SJCRH30 (cell line): ENCODE measurements at regions not wholly inside any gene's neighbourhood (a gene's known extent, or its start where the extent isn't known, plus 50 kb on each side); places are given as distances from the start of the nearest gene placed in this dataset.

ENCODE experiments used
- DNase-seq, 2 experiments: peaks; one replicate each; pipeline ENCODE4 v3.0.0-alpha.2; 2015 to 2020
- H3K27ac ChIP-seq: fragments of 250-450 bp; sonication (Bioruptor Pico); 2 replicates; pipeline ENCODE4 v1.5.1; 2020; ENCODE audit warnings: mild to moderate bottlenecking, moderate library complexity
- H3K27me3 ChIP-seq: fragments of 250-450 bp; sonication (Bioruptor Pico); 2 replicates; pipeline ENCODE4 v1.5.1; 2020; ENCODE audit warnings: mild to moderate bottlenecking, moderate library complexity
- H3K36me3 ChIP-seq: fragments of 250-450 bp; sonication (Bioruptor Pico); 2 replicates; pipeline ENCODE4 v1.5.1; 2020; ENCODE audit warnings: mild to moderate bottlenecking, moderate library complexity
- H3K4me1 ChIP-seq: fragments of 250-450 bp; sonication (Bioruptor Pico); 2 replicates; pipeline ENCODE4 v1.5.1; 2020; ENCODE audit warnings: mild to moderate bottlenecking, moderate library complexity
- H3K4me3 ChIP-seq: fragments of 250-450 bp; sonication (Bioruptor Pico); 2 replicates; pipeline ENCODE4 v1.5.1; 2020; ENCODE audit warnings: mild to moderate bottlenecking, moderate library complexity
- H3K9me3 ChIP-seq: fragments of 250-450 bp; sonication (Bioruptor Pico); replicated peaks from 2 replicates; pipeline ENCODE4 v1.5.1; 2020; ENCODE audit warnings: mild to moderate bottlenecking, moderate library complexity

GRCh38 chr10:131500892-131501291 is 189.4 kb upstream of the TCERG1L start:
- H3K4me3 ChIP-seq: no peak overlapping the region
- no peak overlapping the region for H3K27ac ChIP-seq
- no peaks in the 10 kb centered on the region for H3K4me1 ChIP-seq
- no peaks in the 10 kb centered on the region for H3K36me3 ChIP-seq
- no peak for DNase-seq
- no peaks in the 10 kb centered on the region for H3K9me3 ChIP-seq
- no peaks in the 10 kb centered on the region for H3K27me3 ChIP-seq

- no peak for DNase-seq
- no peaks in the 10 kb centered on the region for H3K27me3 ChIP-seq
- no peak overlapping the region for H3K4me3 ChIP-seq
- no peak overlapping the region for H3K27ac ChIP-seq
- no peaks in the 10 kb centered on the region for H3K36me3 ChIP-seq
- no peaks in the 10 kb centered on the region for H3K4me1 ChIP-seq
- no peaks in the 10 kb centered on the region for H3K9me3 ChIP-seq
These were observed 192.5 kb upstream of the TCERG1L start for GRCh38 chr10:131503992-131504391.

- H3K9me3 ChIP-seq: no peaks in the 10 kb centered on the region
- no peaks in the 10 kb centered on the region for H3K4me1 ChIP-seq
- no peak overlapping the region for H3K27ac ChIP-seq
- no peaks in the 10 kb centered on the region for H3K27me3 ChIP-seq
- no peak for DNase-seq
- H3K36me3 ChIP-seq: no peaks in the 10 kb centered on the region
- H3K4me3 ChIP-seq: no peak overlapping the region
These were observed 199.9 kb upstream of the TCERG1L start for GRCh38 chr10:131511391-131511790.

DNA sequence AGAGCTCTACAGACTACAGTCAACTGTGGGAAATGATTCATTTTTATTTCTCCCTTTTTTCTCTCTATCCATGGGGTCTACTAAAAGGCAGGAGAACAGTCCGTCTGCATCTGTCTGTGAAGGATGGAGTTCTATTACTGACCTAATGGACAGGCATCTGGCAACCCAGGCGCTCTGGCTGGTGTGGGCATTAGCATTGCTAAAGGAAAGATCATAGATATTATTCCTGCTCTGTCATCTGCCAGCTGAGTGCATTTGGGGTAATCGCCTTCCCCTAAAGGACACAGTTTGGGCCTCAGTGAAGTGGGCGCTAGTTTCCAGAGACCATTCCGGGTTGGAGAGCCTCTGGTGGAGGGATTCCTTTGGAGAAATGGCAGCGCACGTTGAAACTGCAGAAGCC is 201.3 kb upstream of the TCERG1L start:
- Histone ChIP-seq H3K4me1 (no peaks in the 10 kb centered on the region), H3K4me3 (no peak overlapping the region), H3K27me3 (no peaks in the 10 kb centered on the region), H3K9me3 (no peaks in the 10 kb centered on the region), H3K27ac (no peak overlapping the region), H3K36me3 (no peaks in the 10 kb centered on the region)
- no peak for DNase-seq

DNA sequence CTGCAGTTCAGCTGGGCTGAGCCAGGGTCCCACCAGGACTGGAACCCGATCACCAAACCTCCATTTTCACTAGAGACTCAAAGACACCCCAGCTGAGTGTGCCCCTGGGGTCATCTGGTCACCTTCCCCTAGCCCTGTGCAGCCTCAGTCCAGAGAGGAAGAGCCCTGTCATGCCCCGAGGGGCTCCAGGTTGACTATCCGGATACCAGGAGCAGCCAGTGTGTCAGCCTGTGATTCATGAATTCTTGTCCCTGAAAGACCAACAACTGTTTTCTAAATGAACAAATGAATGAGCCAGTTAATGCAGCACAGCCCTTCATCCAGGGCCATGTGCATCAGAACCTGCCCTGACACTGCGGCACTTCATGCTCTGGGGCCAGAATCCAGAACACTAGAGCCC is 201.9 kb upstream of the TCERG1L start:
- H3K36me3 ChIP-seq: no peaks in the 10 kb centered on the region
- no peaks in the 10 kb centered on the region for H3K9me3 ChIP-seq
- no peak overlapping the region for H3K27ac ChIP-seq
- no peak overlapping the region for H3K4me3 ChIP-seq
- DNase-seq: no peak
- H3K27me3 ChIP-seq: no peaks in the 10 kb centered on the region
- no peaks in the 10 kb centered on the region for H3K4me1 ChIP-seq

DNA sequence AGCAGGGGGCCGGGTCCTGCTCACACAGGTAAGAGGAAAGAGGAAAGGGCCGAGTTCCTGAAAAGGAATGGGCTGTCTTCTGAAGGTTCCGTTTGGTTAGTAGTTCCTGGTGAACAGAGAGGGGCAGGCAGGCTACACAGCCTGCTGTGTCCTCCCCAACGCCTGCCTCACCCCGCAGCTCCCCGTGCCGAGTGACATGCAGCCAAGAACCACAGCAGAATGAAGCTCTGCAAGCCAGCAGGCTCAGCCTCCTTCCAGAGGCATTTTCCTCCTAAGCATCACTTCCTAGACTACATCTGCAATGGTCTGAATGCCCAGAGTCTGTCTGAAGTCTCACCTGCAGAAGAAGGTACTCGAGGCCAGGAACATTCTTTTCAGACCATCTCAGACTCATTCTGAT is 202.4 kb upstream of the TCERG1L start:
- Histone ChIP-seq H3K4me1 (no peaks in the 10 kb centered on the region), H3K27me3 (no peaks in the 10 kb centered on the region), H3K9me3 (no peaks in the 10 kb centered on the region), H3K27ac (no peak overlapping the region), H3K4me3 (no peak overlapping the region), H3K36me3 (no peaks in the 10 kb centered on the region)
- DNase-seq: no peak

DNA sequence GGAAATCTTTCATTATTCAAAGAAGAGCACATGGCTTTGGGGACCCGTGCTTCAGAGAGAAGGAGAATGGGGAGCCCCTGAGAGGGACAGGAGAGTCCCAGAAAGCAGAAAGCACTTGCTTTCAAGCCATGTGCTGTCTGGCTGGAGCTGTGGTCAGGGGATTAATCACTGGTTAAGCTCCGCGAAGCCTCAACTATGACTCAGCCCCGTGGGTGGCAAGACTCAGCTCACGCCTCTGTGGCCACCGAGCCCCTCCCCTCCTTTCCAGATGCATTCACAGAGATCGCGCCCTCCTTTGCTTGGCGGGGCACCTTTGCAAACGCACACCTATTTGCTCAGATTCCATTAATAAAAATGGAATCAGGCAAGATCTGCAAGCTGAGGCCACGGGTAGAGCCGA is 202.9 kb upstream of the TCERG1L start:
- Histone ChIP-seq H3K4me3 (no peak overlapping the region), H3K36me3 (no peaks in the 10 kb centered on the region), H3K9me3 (no peaks in the 10 kb centered on the region), H3K27me3 (no peaks in the 10 kb centered on the region), H3K4me1 (no peaks in the 10 kb centered on the region), H3K27ac (no peak overlapping the region)
- DNase-seq: peak; percentile 28 to 31

DNA sequence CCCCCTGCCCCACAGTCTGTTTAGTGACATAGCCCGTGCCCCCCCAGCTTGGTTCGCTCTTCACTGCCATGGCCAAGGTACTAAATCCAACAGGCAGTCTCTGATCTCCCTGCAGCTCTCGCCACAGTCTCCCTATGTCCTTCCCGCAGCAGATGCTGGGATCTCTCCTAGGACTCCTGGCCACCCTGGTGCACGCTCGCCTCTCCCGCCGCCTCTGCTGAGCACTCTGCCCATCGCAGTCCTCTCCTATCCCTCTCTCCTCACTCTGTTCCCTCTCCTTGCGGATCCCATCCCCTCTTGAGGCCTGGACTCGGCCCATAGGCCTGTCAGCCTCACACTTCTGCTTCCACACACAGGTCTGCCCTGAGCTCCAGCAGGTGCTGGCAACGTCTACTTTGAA is 204.8 kb upstream of the TCERG1L start:
- Histone ChIP-seq H3K36me3 (no peaks in the 10 kb centered on the region), H3K27me3 (no peaks in the 10 kb centered on the region), H3K4me3 (no peak overlapping the region), H3K4me1 (no peaks in the 10 kb centered on the region), H3K9me3 (no peaks in the 10 kb centered on the region), H3K27ac (no peak overlapping the region)
- no peak for DNase-seq

DNA sequence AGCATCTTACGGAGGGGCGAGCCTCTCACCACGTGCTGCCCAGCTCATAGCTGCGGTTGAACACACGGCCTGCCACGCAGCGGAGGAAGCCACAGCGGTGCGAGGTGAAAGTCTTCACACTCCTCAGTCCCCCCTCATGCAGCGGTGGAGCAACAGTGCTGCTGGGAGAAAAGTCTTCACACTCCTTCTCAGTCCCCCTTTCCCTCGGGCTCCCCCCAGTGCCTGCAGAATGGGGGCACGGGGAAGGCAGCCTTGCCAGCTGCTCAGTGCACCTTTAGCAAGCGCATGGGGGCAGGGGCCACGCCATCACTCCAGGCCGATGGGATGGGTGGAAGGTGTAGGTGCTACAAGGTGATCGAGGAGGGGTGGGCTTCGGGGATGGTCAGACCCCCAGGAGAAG is 206.3 kb upstream of the TCERG1L start:
- no peak for DNase-seq
- H3K9me3 ChIP-seq: no peaks in the 10 kb centered on the region
- H3K4me1 ChIP-seq: no peaks in the 10 kb centered on the region
- no peaks in the 10 kb centered on the region for H3K36me3 ChIP-seq
- H3K27me3 ChIP-seq: no peaks in the 10 kb centered on the region
- H3K27ac ChIP-seq: no peak overlapping the region
- no peak overlapping the region for H3K4me3 ChIP-seq

DNA sequence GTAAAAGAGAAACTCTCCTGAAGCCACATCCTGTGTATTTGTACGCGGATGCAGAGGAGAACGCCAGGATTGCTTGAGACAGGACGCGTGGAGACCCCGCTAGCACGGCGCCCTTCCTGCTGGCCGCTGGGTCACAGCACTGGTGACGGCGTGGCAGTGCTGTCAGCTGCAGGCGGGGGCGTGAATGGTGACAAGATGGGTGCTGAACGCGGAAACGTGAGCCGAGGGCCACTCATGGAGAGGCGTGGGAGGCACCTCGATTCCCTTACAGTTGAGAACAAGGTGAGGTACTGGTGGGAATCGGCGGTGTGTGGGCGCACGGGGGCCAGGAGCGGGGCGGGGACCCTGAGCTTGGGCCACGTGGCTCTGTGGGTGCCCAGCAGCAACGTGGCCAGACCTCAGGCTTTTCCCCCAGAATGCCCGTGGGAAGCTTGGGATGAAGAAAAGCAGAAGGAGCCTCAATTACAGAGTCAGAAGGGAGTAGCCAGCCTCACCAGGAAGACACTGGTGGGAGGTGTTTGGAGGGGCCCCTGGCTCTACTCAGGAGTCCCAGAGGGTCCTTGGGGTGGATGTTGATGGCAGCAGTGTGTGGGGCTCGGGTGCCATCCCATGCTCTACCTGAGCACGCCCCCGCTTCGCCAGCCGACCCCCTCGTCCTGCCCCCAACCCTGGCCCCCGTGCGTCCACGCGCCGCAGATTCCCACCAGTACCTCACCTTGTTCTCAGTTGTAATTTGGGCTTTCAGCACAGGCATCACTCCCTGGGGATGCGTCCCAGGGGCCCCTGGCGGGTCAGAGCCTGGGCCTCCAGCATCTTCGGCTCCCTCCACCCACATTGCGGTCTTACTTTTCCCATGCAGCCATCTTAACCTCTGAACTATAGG is 208.4 kb upstream of the TCERG1L start:
- Histone ChIP-seq H3K4me1 (no peaks in the 10 kb centered on the region), H3K36me3 (no peaks in the 10 kb centered on the region), H3K9me3 (no peaks in the 10 kb centered on the region), H3K27ac (no peak overlapping the region), H3K27me3 (no peaks in the 10 kb centered on the region), H3K4me3 (no peak overlapping the region)
- no peak for DNase-seq

DNA sequence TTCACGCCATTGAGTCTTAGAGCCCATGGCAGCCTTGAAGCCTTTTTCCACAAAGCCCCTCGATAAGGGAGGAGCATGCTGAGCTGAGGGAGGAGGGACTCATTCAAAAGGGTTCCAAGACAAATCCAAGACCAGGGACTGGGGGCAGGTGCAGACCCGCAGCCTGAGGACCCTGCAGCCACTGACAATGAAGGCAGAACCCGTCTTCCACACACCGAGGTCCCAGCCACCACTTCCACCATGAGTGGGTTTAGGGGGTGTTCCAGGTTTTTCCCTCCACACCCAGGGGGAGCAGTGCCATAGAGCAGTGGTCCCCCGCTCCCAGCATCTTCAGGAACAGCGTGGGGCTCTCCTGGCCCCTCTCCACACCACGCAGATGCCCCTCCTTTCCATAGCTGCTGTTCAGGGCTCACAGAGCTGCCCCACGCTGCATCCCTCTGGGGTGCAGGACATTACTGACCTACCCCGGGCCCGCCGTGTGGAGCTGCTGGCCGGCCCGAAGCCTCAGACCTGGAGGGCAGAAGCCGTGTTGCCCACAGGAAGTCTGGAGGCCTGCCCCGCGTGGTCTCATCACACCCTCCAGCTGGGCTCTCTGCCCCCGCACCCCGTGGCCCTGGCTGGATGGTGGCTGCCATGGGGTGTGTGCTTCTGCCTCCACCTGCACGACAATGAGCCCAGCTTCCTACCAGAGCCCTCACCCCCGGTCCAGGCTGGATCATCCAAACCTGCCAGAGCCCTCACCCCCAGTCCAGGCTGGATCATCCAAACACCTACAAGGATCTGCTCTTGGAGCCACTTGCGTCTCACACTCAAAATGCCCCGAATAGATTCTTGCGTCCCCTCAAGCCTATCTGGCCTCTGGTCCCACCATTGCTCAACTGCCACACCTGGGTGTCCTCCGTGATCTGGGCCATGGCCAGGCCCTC is 220.0 kb upstream of the TCERG1L start:
- Histone ChIP-seq H3K36me3 (no peaks in the 10 kb centered on the region), H3K27ac (no peak overlapping the region), H3K4me1 (no peaks in the 10 kb centered on the region), H3K9me3 (no peaks in the 10 kb centered on the region), H3K27me3 (no peaks in the 10 kb centered on the region), H3K4me3 (no peak overlapping the region)
- DNase-seq: no peak

DNA sequence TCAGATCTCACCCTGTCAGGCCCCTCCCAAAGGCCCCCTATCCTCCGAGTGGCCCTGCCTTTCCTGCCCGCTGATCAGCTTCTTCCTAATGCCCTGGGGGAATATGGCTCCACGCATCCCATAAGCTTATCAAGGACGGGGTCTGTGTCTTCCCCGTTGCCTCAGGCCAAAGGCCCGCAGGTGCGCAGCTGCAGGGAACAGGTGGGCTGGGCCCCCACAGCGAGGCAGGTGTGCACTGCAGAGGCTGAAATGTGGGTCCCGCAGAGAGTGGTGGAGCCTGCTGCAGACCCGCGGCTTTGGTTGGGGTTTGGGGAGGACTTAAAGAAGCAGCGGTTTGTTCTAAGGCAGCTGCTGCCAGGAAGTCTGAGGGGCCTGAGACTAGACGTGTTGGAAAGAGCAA is 220.8 kb upstream of the TCERG1L start:
- no peak for DNase-seq
- H3K9me3 ChIP-seq: no peaks in the 10 kb centered on the region
- no peak overlapping the region for H3K27ac ChIP-seq
- H3K4me3 ChIP-seq: no peak overlapping the region
- H3K4me1 ChIP-seq: no peaks in the 10 kb centered on the region
- no peaks in the 10 kb centered on the region for H3K27me3 ChIP-seq
- no peaks in the 10 kb centered on the region for H3K36me3 ChIP-seq

DNA sequence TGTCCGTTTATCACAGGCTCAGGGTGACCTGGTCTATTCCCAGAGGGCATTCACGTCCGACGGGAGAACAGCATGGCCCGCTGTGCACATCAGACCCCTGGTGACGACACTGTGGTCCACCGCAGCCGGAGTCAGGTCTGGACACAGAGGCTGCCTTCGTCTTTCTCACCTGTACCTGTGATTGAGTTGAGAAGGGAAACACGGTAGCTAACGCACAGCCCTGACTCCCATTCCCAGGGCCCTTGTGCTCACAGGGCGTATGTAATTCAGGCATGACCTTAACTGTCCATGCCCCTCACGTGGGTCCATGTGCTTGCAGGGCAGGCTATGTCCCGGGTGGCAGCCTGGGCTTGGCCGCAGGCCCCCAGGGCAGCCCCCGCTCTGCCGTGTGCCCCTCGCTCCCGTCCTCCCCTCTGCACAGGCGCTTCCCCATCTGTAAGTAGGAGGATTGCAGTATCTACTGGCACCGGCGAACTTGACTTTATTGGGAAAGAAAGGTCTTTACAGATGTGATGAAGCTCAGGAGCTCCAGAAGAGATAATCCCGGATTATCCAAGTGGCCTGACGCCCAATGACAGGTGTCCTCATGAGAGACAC is 221.3 kb upstream of the TCERG1L start:
- Histone ChIP-seq H3K4me3 (no peak overlapping the region), H3K27me3 (no peaks in the 10 kb centered on the region), H3K36me3 (no peaks in the 10 kb centered on the region), H3K4me1 (no peaks in the 10 kb centered on the region), H3K9me3 (no peaks in the 10 kb centered on the region), H3K27ac (no peak overlapping the region)
- no peak for DNase-seq

DNA sequence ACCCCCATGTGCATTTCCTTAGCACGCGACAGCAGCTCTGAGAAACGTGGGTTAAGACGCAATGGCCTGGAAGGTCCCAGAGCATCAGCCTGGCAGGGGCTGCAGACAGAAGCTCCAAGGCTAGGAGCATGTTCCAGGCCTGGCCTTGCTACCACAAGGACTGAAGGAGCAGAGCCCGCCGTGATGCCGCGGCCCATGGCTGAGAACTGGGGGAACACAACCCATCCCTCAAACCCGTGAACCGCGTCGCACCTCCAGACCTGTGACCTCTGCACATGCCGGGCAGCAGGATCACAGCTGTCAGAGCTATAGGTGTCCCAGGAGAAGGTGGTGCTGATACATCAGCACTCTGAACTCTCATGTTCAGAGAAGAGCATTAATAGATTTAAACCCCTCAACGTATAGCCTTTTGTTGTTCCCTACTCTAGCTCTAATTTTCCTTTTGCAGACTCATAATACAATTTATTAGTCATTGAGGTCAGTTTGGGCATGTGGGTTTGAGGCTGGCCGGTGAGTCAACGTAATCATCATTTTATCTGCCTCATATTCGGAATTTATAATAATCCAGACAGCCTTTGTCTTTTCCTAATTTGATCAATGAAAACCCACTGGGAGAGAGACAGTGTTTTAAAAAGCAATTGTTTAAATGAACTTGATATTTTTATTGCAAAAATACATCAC is 222.5 kb upstream of the TCERG1L start:
- Histone ChIP-seq H3K9me3 (no peaks in the 10 kb centered on the region), H3K27me3 (no peaks in the 10 kb centered on the region), H3K4me1 (no peaks in the 10 kb centered on the region), H3K4me3 (no peak overlapping the region), H3K27ac (no peak overlapping the region), H3K36me3 (no peaks in the 10 kb centered on the region)
- DNase-seq: no peak

GRCh38 chr10:131534836-131535235 is 223.3 kb upstream of the TCERG1L start:
- no peak overlapping the region for H3K27ac ChIP-seq
- no peaks in the 10 kb centered on the region for H3K9me3 ChIP-seq
- H3K36me3 ChIP-seq: no peaks in the 10 kb centered on the region
- H3K4me1 ChIP-seq: no peaks in the 10 kb centered on the region
- no peak overlapping the region for H3K4me3 ChIP-seq
- no peaks in the 10 kb centered on the region for H3K27me3 ChIP-seq
- DNase-seq: no peak
